SK-N-SH treated with all-trans-retinoic acid at 6 μM for 48 hours (cell line): ENCODE measurements at regions not wholly inside any gene's neighbourhood (a gene's known extent, or its start where the extent isn't known, plus 50 kb on each side); places are given as distances from the start of the nearest gene placed in this dataset.

Experiments used
- ATAC-seq: fragments of 200-7000 bp; cut with Tn5 transposase; 3 replicates; pipeline ENCODE4 v1.9.1; 2020; ENCODE audit warnings: mild to moderate bottlenecking, moderate library complexity
- ARNTL ChIP-seq: fragments of 450-650 bp; formaldehyde crosslinking; IDR thresholded peaks from 2 replicates; pipeline ENCODE4 v1.5.0; 2020; ENCODE audit warnings: low read depth, mild to moderate bottlenecking, moderate library complexity, borderline replicate concordance
- BACH2 ChIP-seq: fragments of 250-450 bp; sonication (Bioruptor Pico); IDR thresholded peaks from 2 replicates; pipeline ENCODE4 v1.9.0; 2021; ENCODE audit warnings: mild to moderate bottlenecking, borderline replicate concordance
- CREB5 ChIP-seq: fragments of 250-450 bp; sonication (Bioruptor Pico); IDR thresholded peaks from 2 replicates; pipeline ENCODE4 v1.5.1; 2020; ENCODE audit warnings: low read depth, mild to moderate bottlenecking, moderate library complexity
- CSDC2 ChIP-seq: fragments of 250-450 bp; sonication (Bioruptor Pico); IDR thresholded peaks from 2 replicates; pipeline ENCODE4 v1.5.0; 2020; ENCODE audit warnings: mild to moderate bottlenecking, moderate library complexity
- ESRRG ChIP-seq: fragments of 250-450 bp; sonication (Bioruptor Pico); IDR thresholded peaks from 2 replicates; pipeline ENCODE4 v1.6.1; 2021; ENCODE audit warnings: mild to moderate bottlenecking
- GLIS3 ChIP-seq: fragments of 250-450 bp; sonication (Bioruptor Pico); IDR thresholded peaks from 2 replicates; pipeline ENCODE4 v1.5.0; 2020; ENCODE audit warnings: mild to moderate bottlenecking, moderate library complexity
- ISL1 ChIP-seq: fragments of 250-450 bp; sonication (Bioruptor Pico); IDR thresholded peaks from 2 replicates; pipeline ENCODE4 v2.1.2; 2022; ENCODE audit warnings: mild to moderate bottlenecking, moderate library complexity
- PATZ1 ChIP-seq: fragments of 250-450 bp; sonication (Bioruptor Pico); IDR thresholded peaks from 2 replicates; pipeline ENCODE4 v1.8.0; 2020; ENCODE audit warnings: mild to moderate bottlenecking, moderate library complexity, borderline replicate concordance
- POU6F1 ChIP-seq: fragments of 250-450 bp; sonication (Bioruptor Pico); IDR thresholded peaks from 2 replicates; pipeline ENCODE4 v1.8.0; 2021; ENCODE audit warnings: low read depth, mild to moderate bottlenecking, moderate library complexity, borderline replicate concordance
- PPARA ChIP-seq: fragments of 250-450 bp; sonication (Bioruptor Pico); IDR thresholded peaks from 2 replicates; pipeline ENCODE4 v1.5.0; 2020; ENCODE audit warnings: mild to moderate bottlenecking, borderline replicate concordance
- RARB ChIP-seq: fragments of 250-450 bp; sonication (Bioruptor Pico); IDR thresholded peaks from 2 replicates; pipeline ENCODE4 v1.8.0; 2021; ENCODE audit warnings: mild to moderate bottlenecking, moderate library complexity
- SNAI2 ChIP-seq: fragments of 250-450 bp; sonication (Bioruptor Pico); IDR thresholded peaks from 2 replicates; pipeline ENCODE4 v1.5.0; 2020; ENCODE audit warnings: mild to moderate bottlenecking, moderate library complexity
- TCF4 ChIP-seq: fragments of 250-450 bp; sonication (Bioruptor Pico); IDR thresholded peaks from 2 replicates; pipeline ENCODE4 v1.8.0; 2021; ENCODE audit warnings: mild to moderate bottlenecking, moderate library complexity, borderline replicate concordance
- TSHZ2 ChIP-seq: fragments of 250-450 bp; sonication (Bioruptor Pico); IDR thresholded peaks from 2 replicates; pipeline ENCODE4 v1.5.0; 2020; ENCODE audit warnings: mild to moderate bottlenecking, moderate library complexity
- ZC3H10 ChIP-seq: fragments of 250-450 bp; sonication (Bioruptor Pico); IDR thresholded peaks from 2 replicates; pipeline ENCODE4 v1.5.1; 2021; ENCODE audit warnings: mild to moderate bottlenecking, moderate library complexity
- ZFP3 ChIP-seq: fragments of 250-450 bp; sonication (Bioruptor Pico); IDR thresholded peaks from 2 replicates; pipeline ENCODE4 v1.5.0; 2020; ENCODE audit warnings: mild to moderate bottlenecking, moderate library complexity
- ZFP30 ChIP-seq: fragments of 450-650 bp; formaldehyde crosslinking; IDR thresholded peaks from 2 replicates; pipeline ENCODE4 v1.5.0; 2022; ENCODE audit warnings: mild to moderate bottlenecking, moderate library complexity
- ZNF565 ChIP-seq: fragments of 450-650 bp; formaldehyde crosslinking; conservative IDR thresholded peaks from 2 replicates; pipeline ENCODE4 v1.5.0; 2020; ENCODE audit warnings: low read depth, mild to moderate bottlenecking, moderate library complexity
- ZNF70 ChIP-seq: fragments of 450-650 bp; formaldehyde crosslinking; IDR thresholded peaks from 2 replicates; pipeline ENCODE4 v1.5.0; 2020; ENCODE audit warnings: mild to moderate bottlenecking, moderate library complexity
- ZNF8 ChIP-seq: fragments of 450-650 bp; formaldehyde crosslinking; IDR thresholded peaks from 2 replicates; pipeline ENCODE4 v1.5.0; 2020; ENCODE audit warnings: mild to moderate bottlenecking, moderate library complexity
- TF ChIP-seq, protein P1 (sequence below): fragments of 250-450 bp; sonication (Bioruptor Pico); IDR thresholded peaks from 2 replicates; pipeline ENCODE4 v1.5.1; 2021; ENCODE audit warnings: mild to moderate bottlenecking, moderate library complexity

DNA sequence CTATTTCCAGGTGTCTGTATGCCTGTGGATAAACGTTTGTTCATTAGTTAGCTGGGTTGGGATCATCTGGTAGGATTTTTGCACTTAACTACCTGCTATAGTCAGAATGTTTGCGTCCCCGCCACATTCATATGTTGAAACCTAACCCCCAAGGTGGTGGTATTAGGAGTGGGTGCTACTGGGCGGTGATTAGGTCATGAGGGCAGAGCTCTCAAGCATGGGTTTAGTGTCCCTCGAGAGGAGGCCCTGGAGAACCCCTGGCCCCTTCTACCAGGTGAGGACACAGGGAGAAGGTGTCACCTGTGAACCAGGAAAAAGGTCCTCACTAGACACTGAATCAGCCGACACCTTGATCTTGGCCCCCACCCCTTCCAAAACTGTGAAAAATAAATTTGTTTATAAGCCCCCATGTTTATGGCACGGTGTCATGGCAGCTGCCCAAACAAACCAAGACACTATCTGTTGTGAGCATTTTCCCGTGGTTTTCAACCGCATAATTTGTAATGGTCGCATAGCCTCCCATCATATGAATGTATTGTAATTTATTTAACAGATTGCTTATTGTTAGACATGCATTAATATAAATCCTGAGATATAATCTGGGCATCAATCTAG is 92.7 kb upstream of the TRIM2 start:
- no peak for ATAC-seq
- TF ChIP-seq ZFP3 (CRISPR knock-in tag): no peak
- TF ChIP-seq CSDC2: no peak
- TF ChIP-seq ZFP30 (CRISPR knock-in tag): no peak
- TF ChIP-seq ISL1 (CRISPR knock-in tag): no peak
- TF ChIP-seq PATZ1 (CRISPR knock-in tag): no peak

- ATAC-seq: no peak
- TF ChIP-seq ZFP30 (CRISPR knock-in tag): no peak
- TF ChIP-seq ZNF8 (CRISPR knock-in tag): no peak
- TF ChIP-seq POU6F1: no peak
- TF ChIP-seq TCF4 (CRISPR knock-in tag): no peak
- no peak for TF ChIP-seq ZNF565
- no peak for TF ChIP-seq CREB5
- no peak for TF ChIP-seq PPARA (CRISPR knock-in tag)
- TF ChIP-seq ESRRG (CRISPR knock-in tag): no peak
- no peak for TF ChIP-seq ISL1 (CRISPR knock-in tag)
- no peak for TF ChIP-seq RARB (CRISPR knock-in tag)
- TF ChIP-seq, protein P1, sequence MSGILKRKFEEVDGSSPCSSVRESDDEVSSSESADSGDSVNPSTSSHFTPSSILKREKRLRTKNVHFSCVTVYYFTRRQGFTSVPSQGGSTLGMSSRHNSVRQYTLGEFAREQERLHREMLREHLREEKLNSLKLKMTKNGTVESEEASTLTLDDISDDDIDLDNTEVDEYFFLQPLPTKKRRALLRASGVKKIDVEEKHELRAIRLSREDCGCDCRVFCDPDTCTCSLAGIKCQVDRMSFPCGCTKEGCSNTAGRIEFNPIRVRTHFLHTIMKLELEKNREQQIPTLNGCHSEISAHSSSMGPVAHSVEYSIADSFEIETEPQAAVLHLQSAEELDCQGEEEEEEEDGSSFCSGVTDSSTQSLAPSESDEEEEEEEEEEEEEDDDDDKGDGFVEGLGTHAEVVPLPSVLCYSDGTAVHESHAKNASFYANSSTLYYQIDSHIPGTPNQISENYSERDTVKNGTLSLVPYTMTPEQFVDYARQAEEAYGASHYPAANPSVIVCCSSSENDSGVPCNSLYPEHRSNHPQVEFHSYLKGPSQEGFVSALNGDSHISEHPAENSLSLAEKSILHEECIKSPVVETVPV (CRISPR knock-in tag): no peak
- no peak for TF ChIP-seq GLIS3
- no peak for TF ChIP-seq ZFP3 (CRISPR knock-in tag)
- TF ChIP-seq SNAI2 (CRISPR knock-in tag): no peak
- no peak for TF ChIP-seq CSDC2
- TF ChIP-seq ZC3H10 (CRISPR knock-in tag): no peak
- TF ChIP-seq ARNTL (CRISPR knock-in tag): no peak
- TF ChIP-seq ZNF70 (CRISPR knock-in tag): no peak
- TF ChIP-seq PATZ1 (CRISPR knock-in tag): no peak
These were observed 92.2 kb upstream of the TRIM2 start for GRCh38 chr4:153112041-153112441.

- TF ChIP-seq GLIS3: no peak
- TF ChIP-seq ISL1 (CRISPR knock-in tag): no peak
- no peak for TF ChIP-seq TSHZ2
- no peak for TF ChIP-seq SNAI2 (CRISPR knock-in tag)
- no peak for TF ChIP-seq BACH2 (CRISPR knock-in tag)
- TF ChIP-seq ARNTL (CRISPR knock-in tag): no peak
- no peak for TF ChIP-seq PPARA (CRISPR knock-in tag)
- no peak for ATAC-seq
These were observed 91.0 kb upstream of the TRIM2 start for GRCh38 chr4:153113061-153113837.
